ENCODE measurements at regions not wholly inside any gene's neighbourhood (a gene's known extent, or its start where the extent isn't known, plus 50 kb on each side); places are given as distances from the start of the nearest gene placed in this dataset.

- no peaks in the 10 kb centered on the region for H3K4me1 Mint-ChIP-seq
- H3K27me3 Mint-ChIP-seq = peaks cover 33% of the 10 kb centered on the region
- DNase-seq (ENCODE audit: low spot score in 2 of 2) (no peak), ATAC-seq (replicated peaks; ENCODE audit: extremely low read depth, poor library complexity, severe bottlenecking) (no peak)
- H3K36me3 Mint-ChIP-seq (ENCODE audit: insufficient read depth) = no peaks in the 10 kb centered on the region
- H3K4me3 Mint-ChIP-seq = no peak overlapping the region
- H3K9me3 Mint-ChIP-seq = no peaks in the 10 kb centered on the region
- H3K27ac Mint-ChIP-seq (ENCODE audit: low read depth) = no peak overlapping the region
Measured at GRCh38 chr12:124194264-124194892, 100.5 kb upstream of the RFLNA start.

- Mint-ChIP-seq H3K36me3 (ENCODE audit: insufficient read depth) (no peaks in the 10 kb centered on the region), H3K4me1 (no peaks in the 10 kb centered on the region), H3K27me3 (peaks cover 37% of the 10 kb centered on the region), H3K9me3 (no peaks in the 10 kb centered on the region), H3K27ac (ENCODE audit: low read depth) (no peak overlapping the region), H3K4me3 (no peak overlapping the region)
- ATAC-seq (replicated peaks; ENCODE audit: extremely low read depth, poor library complexity, severe bottlenecking) (no peak), DNase-seq (ENCODE audit: low spot score in 2 of 2) (no peak)
Measured at GRCh38 chr12:124194893-124195566, 99.9 kb upstream of the RFLNA start.

GRCh38 chr12:124195567-124195942 is 99.3 kb upstream of the RFLNA start:
- H3K9me3 Mint-ChIP-seq = no peaks in the 10 kb centered on the region
- no peaks in the 10 kb centered on the region for H3K4me1 Mint-ChIP-seq
- ATAC-seq (replicated peaks; ENCODE audit: extremely low read depth, poor library complexity, severe bottlenecking) = no peak
- no peaks in the 10 kb centered on the region for H3K36me3 Mint-ChIP-seq (ENCODE audit: insufficient read depth)
- no peak overlapping the region for H3K4me3 Mint-ChIP-seq
- no peak for DNase-seq (ENCODE audit: low spot score in 2 of 2)
- H3K27me3 Mint-ChIP-seq = peaks cover 42% of the 10 kb centered on the region
- H3K27ac Mint-ChIP-seq (ENCODE audit: low read depth) = no peak overlapping the region

GRCh38 chr12:124196236-124196635 is 98.7 kb upstream of the RFLNA start:
- H3K9me3 Mint-ChIP-seq = peaks cover 2% of the 10 kb centered on the region
- DNase-seq (ENCODE audit: low spot score in 2 of 2) (no peak), ATAC-seq (replicated peaks; ENCODE audit: extremely low read depth, poor library complexity, severe bottlenecking) (no peak)
- no peaks in the 10 kb centered on the region for H3K36me3 Mint-ChIP-seq (ENCODE audit: insufficient read depth)
- no peaks in the 10 kb centered on the region for H3K4me1 Mint-ChIP-seq
- no peak overlapping the region for H3K27ac Mint-ChIP-seq (ENCODE audit: low read depth)
- no peak overlapping the region for H3K4me3 Mint-ChIP-seq
- H3K27me3 Mint-ChIP-seq = peaks cover 49% of the 10 kb centered on the region

- H3K27ac Mint-ChIP-seq (ENCODE audit: low read depth) = no peak overlapping the region
- H3K9me3 Mint-ChIP-seq = peaks cover 13% of the 10 kb centered on the region
- H3K4me3 Mint-ChIP-seq = no peak overlapping the region
- H3K4me1 Mint-ChIP-seq = no peaks in the 10 kb centered on the region
- peaks cover 2% of the 10 kb centered on the region for H3K36me3 Mint-ChIP-seq (ENCODE audit: insufficient read depth)
- peaks cover 50% of the 10 kb centered on the region for H3K27me3 Mint-ChIP-seq
- no peak for DNase-seq (ENCODE audit: low spot score in 2 of 2)
- no peak for ATAC-seq (replicated peaks; ENCODE audit: extremely low read depth, poor library complexity, severe bottlenecking)
Measured at GRCh38 chr12:124201248-124201647, 93.6 kb upstream of the RFLNA start.

- H3K27ac Mint-ChIP-seq (ENCODE audit: low read depth) = no peak overlapping the region
- H3K4me3 Mint-ChIP-seq = no peak overlapping the region
- peaks cover 54% of the 10 kb centered on the region for H3K27me3 Mint-ChIP-seq
- DNase-seq (ENCODE audit: low spot score in 2 of 2) = no peak
- H3K36me3 Mint-ChIP-seq (ENCODE audit: insufficient read depth) = peaks cover 2% of the 10 kb centered on the region
- no peaks in the 10 kb centered on the region for H3K4me1 Mint-ChIP-seq
- no peak for ATAC-seq (replicated peaks; ENCODE audit: extremely low read depth, poor library complexity, severe bottlenecking)
- peaks cover 13% of the 10 kb centered on the region for H3K9me3 Mint-ChIP-seq
Measured at GRCh38 chr12:124203176-124203575, 91.7 kb upstream of the RFLNA start.

GRCh38 chr12:124205405-124205804 is 89.5 kb upstream of the RFLNA start:
- no peak overlapping the region for H3K27ac Mint-ChIP-seq (ENCODE audit: low read depth)
- H3K4me1 Mint-ChIP-seq = no peaks in the 10 kb centered on the region
- no peak overlapping the region for H3K4me3 Mint-ChIP-seq
- H3K9me3 Mint-ChIP-seq = peaks cover 13% of the 10 kb centered on the region
- H3K36me3 Mint-ChIP-seq (ENCODE audit: insufficient read depth) = peaks cover 2% of the 10 kb centered on the region
- ATAC-seq (replicated peaks; ENCODE audit: extremely low read depth, poor library complexity, severe bottlenecking) = no peak
- H3K27me3 Mint-ChIP-seq = peaks cover 55% of the 10 kb centered on the region
- DNase-seq (ENCODE audit: low spot score in 2 of 2) = no peak

- no peak for ATAC-seq (replicated peaks; ENCODE audit: extremely low read depth, poor library complexity, severe bottlenecking)
- no peak for DNase-seq (ENCODE audit: low spot score in 2 of 2)
- Mint-ChIP-seq H3K27me3 (peaks cover 45% of the 10 kb centered on the region), H3K4me1 (no peaks in the 10 kb centered on the region), H3K9me3 (peaks cover 6% of the 10 kb centered on the region), H3K4me3 (no peak overlapping the region), H3K27ac (ENCODE audit: low read depth) (no peak overlapping the region), H3K36me3 (ENCODE audit: insufficient read depth) (peaks cover 4% of the 10 kb centered on the region)
Measured at GRCh38 chr12:124207049-124207448, 87.8 kb upstream of the RFLNA start.

GRCh38 chr12:124207617-124208016 is 87.3 kb upstream of the RFLNA start:
- ATAC-seq (replicated peaks; ENCODE audit: extremely low read depth, poor library complexity, severe bottlenecking) = no peak
- Mint-ChIP-seq H3K4me3 (no peak overlapping the region), H3K27ac (ENCODE audit: low read depth) (no peak overlapping the region)

GRCh38 chr12:124208489-124208888 is 86.4 kb upstream of the RFLNA start:
- ATAC-seq (replicated peaks; ENCODE audit: extremely low read depth, poor library complexity, severe bottlenecking) = no peak
- Mint-ChIP-seq H3K4me1 (no peaks in the 10 kb centered on the region), H3K9me3 (peaks cover 6% of the 10 kb centered on the region), H3K36me3 (ENCODE audit: insufficient read depth) (peaks cover 4% of the 10 kb centered on the region), H3K4me3 (no peak overlapping the region), H3K27me3 (peaks cover 45% of the 10 kb centered on the region), H3K27ac (ENCODE audit: low read depth) (no peak overlapping the region)
- no peak for DNase-seq (ENCODE audit: low spot score in 2 of 2)

More at GRCh38 chr12:124207617-124208016, 87.3 kb upstream of the RFLNA start:
- H3K4me1 Mint-ChIP-seq = no peaks in the 10 kb centered on the region
- peaks cover 4% of the 10 kb centered on the region for H3K36me3 Mint-ChIP-seq (ENCODE audit: insufficient read depth)
- peaks cover 6% of the 10 kb centered on the region for H3K9me3 Mint-ChIP-seq
- peaks cover 45% of the 10 kb centered on the region for H3K27me3 Mint-ChIP-seq
- DNase-seq (ENCODE audit: low spot score in 2 of 2) = no peak

- Mint-ChIP-seq H3K4me1 (no peaks in the 10 kb centered on the region), H3K27me3 (peaks cover 44% of the 10 kb centered on the region), H3K9me3 (peaks cover 5% of the 10 kb centered on the region), H3K4me3 (no peak overlapping the region), H3K27ac (ENCODE audit: low read depth) (no peak overlapping the region), H3K36me3 (ENCODE audit: insufficient read depth) (peaks cover 2% of the 10 kb centered on the region)
- DNase-seq (ENCODE audit: low spot score in 2 of 2) = no peak
- no peak for ATAC-seq (replicated peaks; ENCODE audit: extremely low read depth, poor library complexity, severe bottlenecking)
Measured at GRCh38 chr12:124210991-124211577, 83.8 kb upstream of the RFLNA start.

GRCh38 chr12:124211753-124212152 is 83.1 kb upstream of the RFLNA start:
- no peak overlapping the region for H3K4me3 Mint-ChIP-seq
- no peak overlapping the region for H3K27ac Mint-ChIP-seq (ENCODE audit: low read depth)
- DNase-seq (ENCODE audit: low spot score in 2 of 2) (no peak), ATAC-seq (replicated peaks; ENCODE audit: extremely low read depth, poor library complexity, severe bottlenecking) (no peak)
- H3K9me3 Mint-ChIP-seq = peaks cover 5% of the 10 kb centered on the region
- peaks cover 44% of the 10 kb centered on the region for H3K27me3 Mint-ChIP-seq
- H3K4me1 Mint-ChIP-seq = no peaks in the 10 kb centered on the region
- H3K36me3 Mint-ChIP-seq (ENCODE audit: insufficient read depth) = peaks cover 3% of the 10 kb centered on the region

All from central memory CD8-positive, alpha-beta T cell (primary cell).